ENCODE measurements at regions not wholly inside any gene's neighbourhood (a gene's known extent, or its start where the extent isn't known, plus 50 kb on each side); places are given as distances from the start of the nearest gene placed in this dataset.

DNA sequence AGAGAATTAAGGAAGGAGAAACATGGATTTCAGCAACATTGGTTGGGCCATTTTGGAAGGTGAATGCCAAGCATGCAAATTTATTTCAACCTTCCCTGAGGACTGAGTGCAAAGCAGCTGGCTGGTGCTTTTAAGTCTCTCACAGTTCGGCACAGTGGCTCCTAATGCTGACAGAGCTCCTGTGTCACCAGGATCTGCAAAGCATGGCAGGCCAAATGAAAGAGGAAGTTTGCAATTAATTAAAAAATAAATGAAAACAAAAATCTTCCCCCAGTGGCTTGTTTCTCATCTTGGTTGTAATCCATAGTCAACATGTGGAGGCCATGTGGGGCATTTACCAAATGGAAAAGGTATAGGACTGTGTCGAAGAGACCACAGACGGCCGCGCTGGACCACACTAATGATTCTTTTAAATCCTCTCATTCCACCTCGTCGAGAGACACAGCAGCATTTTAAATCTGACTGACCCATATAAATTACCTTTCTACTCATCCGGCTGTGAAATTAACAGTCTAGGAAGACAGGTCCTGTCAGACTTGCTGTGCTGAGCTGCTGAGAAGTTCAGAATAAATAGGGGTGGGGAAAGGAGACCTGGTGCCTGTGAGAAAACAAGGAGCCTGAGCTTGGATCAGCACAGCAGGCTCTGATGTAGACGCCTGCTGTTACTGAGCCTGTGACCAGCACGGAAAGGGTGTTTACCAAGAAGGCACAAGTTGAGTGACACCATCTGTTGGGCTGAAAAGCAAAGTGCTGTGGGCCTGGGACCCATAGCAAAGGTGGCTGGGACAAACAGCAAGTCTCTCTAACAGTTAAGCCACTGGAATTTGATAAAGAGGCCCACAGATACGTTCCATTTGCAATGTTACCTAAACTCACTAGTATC is 136.0 kb upstream of the COL1A2 start:
- no peak for DNase-seq (ENCODE audit: unreplicated experiment)
- H3K4me3 Mint-ChIP-seq (ENCODE audit: unreplicated experiment) = no peak overlapping the region
- no peaks in the 10 kb centered on the region for H3K4me1 Mint-ChIP-seq (ENCODE audit: insufficient read depth, unreplicated experiment)
- TF ChIP-seq, protein P1, sequence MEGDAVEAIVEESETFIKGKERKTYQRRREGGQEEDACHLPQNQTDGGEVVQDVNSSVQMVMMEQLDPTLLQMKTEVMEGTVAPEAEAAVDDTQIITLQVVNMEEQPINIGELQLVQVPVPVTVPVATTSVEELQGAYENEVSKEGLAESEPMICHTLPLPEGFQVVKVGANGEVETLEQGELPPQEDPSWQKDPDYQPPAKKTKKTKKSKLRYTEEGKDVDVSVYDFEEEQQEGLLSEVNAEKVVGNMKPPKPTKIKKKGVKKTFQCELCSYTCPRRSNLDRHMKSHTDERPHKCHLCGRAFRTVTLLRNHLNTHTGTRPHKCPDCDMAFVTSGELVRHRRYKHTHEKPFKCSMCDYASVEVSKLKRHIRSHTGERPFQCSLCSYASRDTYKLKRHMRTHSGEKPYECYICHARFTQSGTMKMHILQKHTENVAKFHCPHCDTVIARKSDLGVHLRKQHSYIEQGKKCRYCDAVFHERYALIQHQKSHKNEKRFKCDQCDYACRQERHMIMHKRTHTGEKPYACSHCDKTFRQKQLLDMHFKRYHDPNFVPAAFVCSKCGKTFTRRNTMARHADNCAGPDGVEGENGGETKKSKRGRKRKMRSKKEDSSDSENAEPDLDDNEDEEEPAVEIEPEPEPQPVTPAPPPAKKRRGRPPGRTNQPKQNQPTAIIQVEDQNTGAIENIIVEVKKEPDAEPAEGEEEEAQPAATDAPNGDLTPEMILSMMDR (IDR thresholded peaks at IDR 0.05; ENCODE audit: unreplicated experiment) = no peak
- no TSS peak for BruUV-seq (replicated peaks)
- H3K27me3 Mint-ChIP-seq (ENCODE audit: insufficient read depth, unreplicated experiment) = no peaks in the 10 kb centered on the region
- peaks cover 6% of the 10 kb centered on the region for H3K9me3 Mint-ChIP-seq (ENCODE audit: unreplicated experiment)
- ChIA-PET POLR2A (no interaction called here), CTCF (interaction anchor here (0.7 to 1.1 kb wide), 3 partner anchors 12 to 171 kb away, joined by 3 to 5 read pairs (median 4); no protein-coding TSS in a partner anchor)
- no peaks in the 10 kb centered on the region for H3K36me3 Mint-ChIP-seq (ENCODE audit: insufficient read depth, unreplicated experiment)
- intact Hi-C loops (cut with micrococcal nuclease) = no loop called here
- no peak overlapping the region for H3K27ac Mint-ChIP-seq (ENCODE audit: low read depth, unreplicated experiment)

DNA sequence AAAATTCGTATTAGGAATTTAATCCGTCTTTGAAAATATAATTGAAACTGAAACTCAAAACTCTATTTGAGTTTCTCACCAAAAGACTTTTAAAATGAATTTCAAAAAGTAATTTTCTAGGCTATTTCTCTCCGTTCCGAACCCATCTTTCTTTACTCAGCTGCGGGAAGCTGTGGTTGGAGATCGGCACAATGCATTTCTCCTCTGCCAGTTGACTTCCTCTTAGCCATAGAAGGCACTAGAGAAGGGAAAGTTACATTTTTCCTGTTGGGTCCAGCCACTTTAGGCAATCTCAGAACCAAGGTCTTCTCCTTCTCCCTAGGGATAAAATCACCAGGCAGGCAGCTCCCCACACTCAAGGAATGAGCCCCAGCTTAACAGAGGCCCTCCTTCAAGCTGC is 133.6 kb upstream of the COL1A2 start:
- intact Hi-C loops (cut with micrococcal nuclease) = loop anchor here (10.0 kb wide), 1 partner anchor 76 kb away; no protein-coding TSS in a partner anchor
- POLR2A ChIA-PET = no interaction called here
- no peak overlapping the region for H3K27ac Mint-ChIP-seq (ENCODE audit: low read depth, unreplicated experiment)
- no peaks in the 10 kb centered on the region for H3K27me3 Mint-ChIP-seq (ENCODE audit: insufficient read depth, unreplicated experiment)
- TF ChIP-seq, protein P1 (IDR thresholded peaks at IDR 0.05; ENCODE audit: unreplicated experiment) = no peak
- CTCF ChIA-PET = interaction anchor here (0.6 kb wide), 1 partner anchor 182 kb away, joined by 3 read pairs; no protein-coding TSS in a partner anchor
- H3K4me1 Mint-ChIP-seq (ENCODE audit: insufficient read depth, unreplicated experiment) = peaks cover under 1% of the 10 kb centered on the region
- H3K9me3 Mint-ChIP-seq (ENCODE audit: unreplicated experiment) = no peaks in the 10 kb centered on the region
- H3K4me3 Mint-ChIP-seq (ENCODE audit: unreplicated experiment) = no peak overlapping the region
- DNase-seq (ENCODE audit: unreplicated experiment) = no peak
- no TSS peak for BruUV-seq (replicated peaks)
- no peaks in the 10 kb centered on the region for H3K36me3 Mint-ChIP-seq (ENCODE audit: insufficient read depth, unreplicated experiment)

DNA sequence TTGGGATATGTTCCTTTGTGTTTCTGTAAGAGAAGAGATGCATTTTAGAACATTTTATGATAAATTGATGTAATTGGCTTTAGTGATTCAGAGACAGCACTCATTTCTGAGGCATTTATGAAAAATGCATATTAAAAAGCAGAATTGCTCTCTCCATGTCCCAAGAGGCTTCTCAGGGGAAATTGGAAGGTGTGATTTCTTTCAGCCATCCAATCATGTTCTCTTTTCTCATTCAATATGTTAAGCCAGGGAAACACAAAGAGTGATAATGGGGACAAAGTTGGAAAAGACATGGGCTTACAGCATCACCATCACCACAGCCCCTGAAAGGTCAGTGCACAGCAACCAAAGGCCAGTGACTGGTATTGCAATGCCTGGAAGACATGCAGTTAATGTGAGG is 129.9 kb upstream of the COL1A2 start:
- TF ChIP-seq, protein P1 (IDR thresholded peaks at IDR 0.05; ENCODE audit: unreplicated experiment) = no peak
- Mint-ChIP-seq H3K36me3 (ENCODE audit: insufficient read depth, unreplicated experiment) (no peaks in the 10 kb centered on the region), H3K27ac (ENCODE audit: low read depth, unreplicated experiment) (no peak overlapping the region), H3K27me3 (ENCODE audit: insufficient read depth, unreplicated experiment) (no peaks in the 10 kb centered on the region), H3K9me3 (ENCODE audit: unreplicated experiment) (no peaks in the 10 kb centered on the region), H3K4me1 (ENCODE audit: insufficient read depth, unreplicated experiment) (peaks cover 9% of the 10 kb centered on the region), H3K4me3 (ENCODE audit: unreplicated experiment) (no peak overlapping the region)
- no peak for DNase-seq (ENCODE audit: unreplicated experiment)
- no TSS peak for BruUV-seq (replicated peaks)
- intact Hi-C loops (cut with micrococcal nuclease) = loop anchor here (10.0 kb wide), 1 partner anchor 80 kb away; no protein-coding TSS in a partner anchor
- CTCF ChIA-PET = no interaction called here
- POLR2A ChIA-PET = no interaction called here

DNA sequence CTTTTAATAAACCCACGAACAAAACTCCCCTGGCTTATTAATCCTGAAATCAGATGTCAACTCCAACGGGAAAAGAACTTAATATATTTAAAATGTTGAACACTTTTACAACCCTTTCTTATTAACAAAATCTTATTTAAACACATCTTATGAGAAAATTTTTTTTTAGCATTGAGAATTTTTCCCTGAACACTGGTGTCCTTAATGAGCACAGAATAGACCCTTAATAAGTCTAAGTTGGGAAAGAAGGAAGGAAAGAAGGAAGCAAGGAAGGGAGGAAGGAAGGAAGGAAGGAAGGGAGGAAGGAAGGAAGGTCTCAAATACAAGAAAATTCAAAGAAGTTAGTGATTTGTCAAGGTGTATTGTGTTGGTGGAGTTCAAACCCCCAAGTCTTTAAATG is 129.2 kb upstream of the COL1A2 start:
- Mint-ChIP-seq H3K4me1 (ENCODE audit: insufficient read depth, unreplicated experiment) (peaks cover 9% of the 10 kb centered on the region), H3K27ac (ENCODE audit: low read depth, unreplicated experiment) (no peak overlapping the region), H3K9me3 (ENCODE audit: unreplicated experiment) (no peaks in the 10 kb centered on the region), H3K4me3 (ENCODE audit: unreplicated experiment) (no peak overlapping the region), H3K27me3 (ENCODE audit: insufficient read depth, unreplicated experiment) (no peaks in the 10 kb centered on the region), H3K36me3 (ENCODE audit: insufficient read depth, unreplicated experiment) (no peaks in the 10 kb centered on the region)
- ChIA-PET CTCF (interaction anchor here (0.6 to 1.0 kb wide), 3 partner anchors 8 to 270 kb away, joined by 3 to 4 read pairs (median 3); no protein-coding TSS in a partner anchor), POLR2A (interaction anchor here (0.6 to 0.9 kb wide), 2 partner anchors 19 to 24 kb away, joined by 3 read pairs; no protein-coding TSS in a partner anchor)
- no TSS peak for BruUV-seq (replicated peaks)
- intact Hi-C loops (cut with micrococcal nuclease) = loop anchor here (10.0 kb wide), 1 partner anchor 81 kb away; no protein-coding TSS in a partner anchor
- no peak for DNase-seq (ENCODE audit: unreplicated experiment)
- TF ChIP-seq, protein P1 (IDR thresholded peaks at IDR 0.05; ENCODE audit: unreplicated experiment) = no peak
